GM21825 (cell line): ENCODE measurements at regions not wholly inside any gene's neighbourhood (a gene's known extent, or its start where the extent isn't known, plus 50 kb on each side); places are given as distances from the start of the nearest gene placed in this dataset.
"Not testable (repeated sequence)": the region's sequence is repeated elsewhere in the genome, so short reads cannot be mapped to it uniquely, and the experiment has no call there.

Experiments
- ATAC-seq: cut with Tn5 transposase; IDR thresholded peaks from one replicate; pipeline ENCODE4 v1.9.1; 2021; ENCODE audit warnings: mild to moderate bottlenecking, moderate library complexity; ENCODE audit not compliant: unreplicated experiment

GRCh38 chr17:36691606-36692005 lies 90.2 kb downstream of the MRM1 start:
- ATAC-seq, result no peak

- no peak for ATAC-seq
Measured at GRCh38 chr17:36695082-36695481, 93.7 kb downstream of the MRM1 start.

GRCh38 chr17:36695710-36696109 lies 94.3 kb downstream of the MRM1 start:
- ATAC-seq, result not testable (repeated sequence)

- ATAC-seq, result no peak
Measured at GRCh38 chr17:36696805-36697204, 95.4 kb downstream of the MRM1 start.

GRCh38 chr17:36697903-36698530 lies 96.6 kb downstream of the MRM1 start:
- no peak for ATAC-seq

- no peak for ATAC-seq
Measured at GRCh38 chr17:36701429-36702099, 100.2 kb downstream of the MRM1 start.

- no peak for ATAC-seq
Measured at GRCh38 chr17:36702636-36703035, 101.3 kb downstream of the MRM1 start.

- no peak for ATAC-seq
Measured at GRCh38 chr17:36703860-36704266, 102.5 kb downstream of the MRM1 start.

- ATAC-seq, result no peak
Measured at GRCh38 chr17:36705283-36705795, 104.0 kb downstream of the MRM1 start.

- no peak for ATAC-seq
Measured at GRCh38 chr17:36705874-36706731, 104.7 kb downstream of the MRM1 start.

GRCh38 chr17:36707904-36708303 lies 106.5 kb downstream of the MRM1 start:
- no peak for ATAC-seq

- ATAC-seq, result no peak
Measured at GRCh38 chr17:36714789-36715188, 113.4 kb downstream of the MRM1 start.

- ATAC-seq, result no peak
Measured at GRCh38 chr17:36715951-36716350, 114.6 kb downstream of the MRM1 start.

GRCh38 chr17:36717088-36717487 lies 115.7 kb downstream of the MRM1 start:
- no peak for ATAC-seq

- no peak for ATAC-seq
Measured at GRCh38 chr17:36720131-36720530, 118.7 kb downstream of the MRM1 start.

- no peak for ATAC-seq
Measured at GRCh38 chr17:36721560-36722120, 120.3 kb downstream of the MRM1 start.

GRCh38 chr17:36722121-36722902 lies 120.9 kb downstream of the MRM1 start:
- ATAC-seq, result peak; percentile 73

GRCh38 chr17:36722903-36723263 lies 121.5 kb downstream of the MRM1 start:
- ATAC-seq, result no peak

GRCh38 chr17:36723459-36724025 lies 122.2 kb downstream of the MRM1 start:
- ATAC-seq, result no peak

GRCh38 chr17:36726199-36726598 lies 124.8 kb downstream of the MRM1 start:
- no peak for ATAC-seq
